Activated gamma-delta T cell treated with anti-CD3 and anti-CD28 coated beads, Interleukin-2, amount 50 U/mL, for 16 hours (primary cell): ENCODE measurements at regions not wholly inside any gene's neighbourhood (a gene's known extent, or its start where the extent isn't known, plus 50 kb on each side); places are given as distances from the start of the nearest gene placed in this dataset.

Experiments
- DNase-seq: peaks from one replicate; pipeline ENCODE4 v3.0.0-alpha.2; 2020; ENCODE audit warnings: low read depth

GRCh38 chr6:163655217-163656121 is 241.0 kb downstream of the QKI start:
- no peak for DNase-seq

- no peak for DNase-seq
Measured at GRCh38 chr6:163651915-163652668, 237.6 kb downstream of the QKI start.

GRCh38 chr6:163651426-163651825 is 236.9 kb downstream of the QKI start:
- DNase-seq, result no peak

GRCh38 chr6:163648868-163649267 is 234.3 kb downstream of the QKI start:
- DNase-seq, result no peak

GRCh38 chr6:163647624-163648023 is 233.1 kb downstream of the QKI start:
- DNase-seq, result no peak

- no peak for DNase-seq
Measured at GRCh38 chr6:163646866-163647265, 232.3 kb downstream of the QKI start.

GRCh38 chr6:163646133-163646532 is 231.6 kb downstream of the QKI start:
- no peak for DNase-seq

- DNase-seq, result no peak
Measured at GRCh38 chr6:163645560-163645959, 231.0 kb downstream of the QKI start.

- no peak for DNase-seq
Measured at GRCh38 chr6:163643866-163644265, 229.3 kb downstream of the QKI start.

- no peak for DNase-seq
Measured at GRCh38 chr6:163641706-163642105, 227.2 kb downstream of the QKI start.

GRCh38 chr6:163640641-163641040 is 226.1 kb downstream of the QKI start:
- no peak for DNase-seq

GRCh38 chr6:163637524-163637923 is 223.0 kb downstream of the QKI start:
- no peak for DNase-seq

GRCh38 chr6:163635731-163636364 is 221.3 kb downstream of the QKI start:
- DNase-seq, result no peak

GRCh38 chr6:163635315-163635714 is 220.8 kb downstream of the QKI start:
- no peak for DNase-seq

GRCh38 chr6:163634211-163635171 is 220.0 kb downstream of the QKI start:
- no peak for DNase-seq

- no peak for DNase-seq
Measured at GRCh38 chr6:163630991-163631390, 216.5 kb downstream of the QKI start.

GRCh38 chr6:163630572-163630971 is 216.1 kb downstream of the QKI start:
- DNase-seq, result no peak

- no peak for DNase-seq
Measured at GRCh38 chr6:163630096-163630495, 215.6 kb downstream of the QKI start.
